Hippocampal formation (tissue), 2 donors: ENCODE measurements at regions not wholly inside any gene's neighbourhood (a gene's known extent, or its start where the extent isn't known, plus 50 kb on each side); places are given as distances from the start of the nearest gene placed in this dataset.
"Not testable (repeated sequence)": the region's sequence is repeated elsewhere in the genome, so short reads cannot be mapped to it uniquely, and the experiment has no call there.

ENCODE experiments used
- DNase-seq, 2 donors: peaks; one replicate each; lab custom pipeline; 2025; lab: John Stamatoyannopoulos, UW

DNA sequence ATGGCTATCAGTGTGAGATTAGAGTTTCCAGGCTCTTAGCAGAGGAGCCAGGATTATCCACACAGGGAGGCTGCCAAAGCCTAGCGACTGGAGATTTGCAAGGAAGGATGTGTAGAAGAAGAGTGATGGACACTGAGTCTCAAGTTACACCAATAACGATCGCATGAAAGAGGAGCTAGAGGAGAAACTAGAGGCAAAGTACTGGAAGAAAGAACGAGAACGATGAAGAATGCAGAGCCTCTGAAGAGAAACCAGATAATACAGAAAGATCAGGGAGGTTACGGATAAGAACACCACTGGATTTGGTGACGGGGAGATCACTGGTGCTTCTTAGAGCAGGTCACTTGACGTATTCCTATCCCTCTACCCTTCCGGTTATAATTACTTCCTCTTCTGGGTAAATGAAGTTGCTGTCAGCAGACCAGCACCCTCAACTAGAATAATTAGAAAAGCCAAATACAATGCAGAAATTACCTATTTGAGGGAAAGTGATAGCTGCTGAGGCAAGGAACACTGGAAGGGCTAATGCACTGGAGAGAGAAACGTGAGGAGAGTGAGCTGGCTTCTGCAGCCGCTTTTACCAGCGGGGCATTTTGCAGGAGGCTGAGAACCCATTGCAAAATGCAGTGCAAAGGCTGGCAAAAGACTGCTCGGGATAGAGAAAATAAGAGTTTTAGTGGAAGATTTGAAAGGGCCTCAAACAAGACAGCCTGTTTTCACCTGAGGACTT is 93.1 kb upstream of the HIF1A start:
- DNase-seq = no peak

DNA sequence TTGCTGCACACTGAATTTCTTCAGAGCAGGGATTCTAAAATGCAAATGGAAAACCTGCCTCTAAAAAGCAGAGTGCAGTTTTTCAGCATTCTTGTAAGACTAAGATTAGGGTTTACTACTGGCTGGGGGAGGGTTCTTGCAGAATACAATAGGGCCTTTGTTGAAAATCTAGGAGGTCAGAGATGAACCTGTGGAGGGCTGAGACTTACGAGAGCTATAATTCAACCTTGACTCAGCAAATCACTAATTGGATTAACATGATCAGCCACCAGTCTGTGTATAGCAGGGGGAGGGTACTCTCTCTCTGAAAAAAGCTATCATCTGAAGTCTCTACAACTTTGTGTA is 92.6 kb upstream of the HIF1A start:
- DNase-seq = no peak

DNA sequence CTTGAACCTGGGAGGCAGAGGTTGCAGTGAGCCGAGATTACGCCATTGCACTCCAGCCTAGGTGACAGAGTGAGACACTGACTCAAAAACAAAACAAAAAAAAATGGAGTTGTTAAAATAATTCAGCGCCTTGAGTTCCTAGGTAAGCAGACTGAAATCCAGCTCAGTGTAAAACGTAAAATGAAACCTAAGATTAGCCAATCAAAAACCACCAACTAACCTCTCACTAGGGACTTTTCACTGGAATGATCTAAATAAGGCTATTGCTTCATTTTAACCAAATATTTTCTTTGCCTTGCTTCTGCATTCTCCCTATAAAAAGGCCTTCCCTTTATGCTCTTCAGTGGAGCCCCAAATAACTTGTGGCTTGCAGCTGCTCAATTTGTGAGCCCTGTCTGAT is 91.6 kb upstream of the HIF1A start:
- no peak for DNase-seq

DNA sequence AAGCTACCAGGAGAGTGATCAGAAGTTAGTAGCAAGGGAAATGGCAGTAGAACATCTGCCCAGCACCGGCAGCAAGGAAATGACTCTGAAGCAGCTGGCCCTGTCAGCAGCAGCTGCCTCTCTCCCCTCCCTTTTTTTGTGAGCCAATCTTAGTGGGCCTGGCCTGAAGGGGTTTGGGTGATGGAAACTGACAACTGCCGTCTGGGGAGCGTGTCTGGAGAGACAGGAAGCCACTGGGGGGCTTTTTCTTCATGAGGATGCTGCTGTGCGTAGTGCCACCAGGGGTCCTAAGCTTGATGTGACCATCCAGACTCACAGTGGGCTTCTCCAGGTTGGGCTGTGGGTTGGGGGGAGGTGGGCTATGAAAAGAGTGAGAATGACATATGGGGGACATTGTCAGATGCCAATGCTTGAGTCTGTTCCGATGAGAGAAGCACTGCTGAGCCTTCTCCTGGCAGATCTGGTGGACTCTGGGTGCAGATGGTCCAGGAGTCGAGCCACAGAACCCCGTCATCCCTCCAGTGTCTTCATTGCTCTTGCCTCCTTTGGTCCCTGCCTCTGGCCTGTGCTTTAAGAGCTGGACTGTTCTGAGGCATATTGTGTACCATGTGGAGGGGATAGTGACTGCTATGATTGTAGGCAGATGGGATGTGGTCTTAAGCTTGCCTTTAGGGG is 87.6 kb upstream of the HIF1A start:
- DNase-seq = no peak

DNA sequence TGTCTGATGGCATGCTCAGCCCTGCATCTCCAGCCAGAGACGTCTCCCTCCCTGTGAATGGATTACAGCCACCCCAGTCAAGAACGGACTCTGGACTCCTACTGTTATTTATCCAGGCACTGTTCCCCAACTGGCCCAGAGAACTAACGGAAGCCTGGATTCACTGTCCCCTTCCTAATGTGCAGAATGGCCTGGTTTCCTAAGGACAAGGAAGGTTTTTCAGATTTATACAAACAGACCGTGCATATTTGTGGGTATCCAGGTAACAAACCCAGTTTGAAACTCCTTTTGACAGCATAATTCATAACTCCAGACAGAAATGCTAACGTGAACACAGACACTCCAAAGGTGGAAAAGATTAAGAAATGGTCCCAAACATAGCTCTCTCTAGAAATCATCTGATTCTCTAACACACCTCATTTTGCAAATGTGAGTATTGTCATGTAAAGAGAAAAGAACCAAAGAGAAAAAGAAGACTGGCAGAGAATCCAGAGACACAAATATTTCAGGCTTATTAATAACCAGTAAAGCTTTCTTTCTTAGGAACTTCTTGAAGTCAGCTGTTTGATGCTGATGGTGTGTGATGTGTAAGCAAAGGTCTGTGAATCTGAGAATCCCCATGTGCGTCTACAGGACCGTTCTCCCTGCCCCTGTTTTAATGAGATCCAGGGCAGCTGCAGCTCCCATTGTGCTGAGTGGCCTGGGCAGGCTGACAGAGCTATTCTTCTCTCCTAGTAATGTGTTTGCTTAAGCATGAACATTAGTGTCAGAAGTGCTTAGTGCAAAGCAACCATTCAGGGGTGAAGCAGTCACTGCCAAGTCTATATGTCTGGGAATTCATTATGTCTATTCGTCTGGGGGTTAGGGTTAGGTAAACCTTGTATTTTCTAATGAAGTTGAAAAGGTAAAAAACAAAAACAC is 86.8 kb upstream of the HIF1A start:
- peak; percentile 45 to 67 for DNase-seq

DNA sequence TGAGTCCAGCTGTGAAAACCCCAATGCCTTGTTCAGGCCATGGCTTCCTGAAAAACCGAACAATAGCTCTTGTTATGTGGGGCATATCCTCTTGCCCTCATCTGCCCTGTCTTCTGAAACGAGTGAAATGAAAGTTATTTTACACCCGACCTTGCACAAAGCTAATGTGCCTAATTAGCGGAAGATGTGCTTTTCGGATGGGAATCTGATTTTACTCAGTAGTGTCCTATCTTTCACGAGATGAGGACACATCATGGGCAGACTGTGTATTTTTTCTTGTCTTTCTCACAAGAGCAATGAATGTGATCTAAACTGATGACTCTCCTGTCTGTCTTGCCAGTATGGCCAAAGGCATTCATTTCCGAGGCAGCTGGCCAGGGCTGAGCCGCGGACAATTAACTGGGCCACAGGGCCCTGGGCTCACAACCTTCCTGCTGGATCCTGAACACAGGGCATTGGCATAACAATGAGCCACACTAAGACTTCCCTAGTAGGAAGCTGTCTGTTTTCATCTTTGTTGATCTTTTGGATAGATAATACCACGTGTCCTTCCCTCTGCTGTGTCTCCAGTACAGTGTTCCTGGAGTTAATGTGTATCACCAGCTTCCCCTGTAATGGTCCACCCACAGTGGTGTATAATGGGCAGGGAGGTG is 86.0 kb upstream of the HIF1A start:
- DNase-seq = peak; percentile 18 to 46

DNA sequence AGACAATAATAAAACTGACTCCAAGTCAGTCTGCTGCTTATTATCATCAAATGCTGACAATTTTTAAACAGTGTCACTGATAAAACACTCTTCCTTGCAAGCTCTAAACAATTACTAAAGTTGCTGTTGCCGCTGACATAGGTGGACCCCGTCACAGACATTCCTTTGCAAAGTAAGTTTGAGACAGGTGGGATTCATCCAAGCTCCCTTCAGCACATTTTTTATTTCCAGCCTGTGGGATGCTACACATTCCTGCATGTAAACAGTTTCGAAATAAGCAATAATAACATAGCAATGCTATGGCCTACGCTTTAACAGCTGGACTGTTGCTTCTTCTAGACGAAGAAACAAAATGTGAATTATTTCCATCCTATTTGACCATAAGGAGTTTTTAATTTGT is 85.4 kb upstream of the HIF1A start:
- DNase-seq = no peak

DNA sequence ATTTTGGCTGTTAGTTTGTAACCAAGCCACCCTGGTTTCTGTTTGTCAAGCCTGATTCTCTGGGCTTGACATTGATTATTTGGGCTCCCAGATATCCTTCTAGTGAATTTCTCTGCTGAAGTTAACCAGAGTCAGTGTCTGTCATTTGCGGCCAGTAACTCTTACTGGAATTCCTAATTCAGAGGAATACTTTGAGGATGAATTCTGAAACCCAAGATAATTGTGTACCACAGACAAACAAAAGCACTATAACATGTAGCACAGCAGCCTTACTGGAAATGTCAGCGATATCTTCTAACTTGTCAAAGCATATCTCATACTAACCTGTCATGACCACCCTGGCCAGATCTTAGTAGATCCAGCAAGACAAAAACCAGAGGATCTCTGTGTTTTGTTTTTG is 84.4 kb upstream of the HIF1A start:
- no peak for DNase-seq

DNA sequence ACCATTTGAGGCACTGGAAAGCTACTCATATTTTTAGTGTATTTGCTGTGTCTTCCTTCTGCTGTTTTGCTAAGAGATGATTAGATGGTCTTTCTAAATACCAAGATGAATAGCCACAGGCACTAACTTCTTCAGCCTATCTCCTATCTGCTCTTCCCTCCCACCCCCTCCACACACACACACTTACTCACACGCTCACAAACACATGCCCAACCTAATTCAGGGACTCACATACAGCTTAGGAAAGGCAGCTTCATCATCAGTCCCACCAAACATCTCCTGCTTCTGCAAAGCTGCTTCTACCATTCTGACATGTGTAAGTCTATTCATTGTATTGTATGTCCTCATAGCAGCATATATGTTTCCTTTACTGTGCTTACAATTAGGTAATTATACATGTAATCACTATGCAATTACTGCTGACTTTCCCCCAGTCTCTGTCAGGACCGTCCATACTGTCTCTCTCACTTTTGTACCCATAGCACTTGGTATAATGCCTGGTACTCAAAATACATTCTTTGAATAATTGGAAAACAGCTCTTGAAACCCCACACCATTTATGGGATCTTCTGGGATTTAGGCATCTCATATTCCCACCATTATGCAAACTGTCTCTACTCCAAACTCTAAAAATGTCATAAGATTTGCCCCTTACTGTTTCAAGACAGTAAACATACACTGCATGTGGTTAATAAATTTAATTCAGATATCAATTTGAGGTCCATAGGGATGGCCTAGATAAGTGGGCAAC is 83.3 kb upstream of the HIF1A start:
- no peak for DNase-seq

DNA sequence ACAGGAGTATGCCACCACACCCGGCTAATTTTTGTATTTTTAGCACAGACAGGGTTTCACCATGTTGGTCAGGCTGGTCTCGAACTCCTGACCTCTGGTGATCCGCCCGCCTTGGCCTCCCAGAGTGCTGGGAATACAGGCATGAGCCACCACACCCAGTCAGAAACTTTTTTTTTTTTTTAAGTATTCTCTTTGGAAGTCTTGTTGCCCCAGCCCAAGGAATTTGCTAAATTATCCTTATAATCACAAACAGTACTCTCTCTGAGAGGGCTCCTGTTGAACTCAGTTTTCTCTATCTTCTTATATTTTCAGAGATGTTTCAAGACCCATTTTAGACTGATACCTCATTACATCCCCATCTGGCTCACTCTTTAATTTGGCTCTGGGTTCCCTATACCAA is 82.3 kb upstream of the HIF1A start:
- DNase-seq = not testable (repeated sequence)

DNA sequence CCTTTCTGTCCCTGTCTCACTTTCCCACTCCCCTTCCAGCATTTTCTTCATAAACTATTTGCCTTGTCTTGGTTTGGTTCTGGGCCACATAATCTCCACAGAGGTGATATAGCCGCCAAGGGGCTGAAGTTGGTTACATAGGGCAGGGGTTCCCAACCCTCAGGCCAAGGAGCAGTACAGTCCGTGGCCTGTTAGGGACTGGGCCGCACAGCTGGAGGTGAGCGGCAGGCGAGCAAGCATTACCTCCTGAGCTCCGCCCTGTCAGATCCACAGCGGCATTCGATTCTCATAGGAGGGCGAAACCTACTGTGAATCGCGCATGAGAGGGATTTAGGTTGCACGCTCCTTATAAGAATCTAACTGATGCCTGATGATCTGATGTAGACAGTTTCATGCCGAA is 80.6 kb upstream of the HIF1A start:
- no peak for DNase-seq

DNA sequence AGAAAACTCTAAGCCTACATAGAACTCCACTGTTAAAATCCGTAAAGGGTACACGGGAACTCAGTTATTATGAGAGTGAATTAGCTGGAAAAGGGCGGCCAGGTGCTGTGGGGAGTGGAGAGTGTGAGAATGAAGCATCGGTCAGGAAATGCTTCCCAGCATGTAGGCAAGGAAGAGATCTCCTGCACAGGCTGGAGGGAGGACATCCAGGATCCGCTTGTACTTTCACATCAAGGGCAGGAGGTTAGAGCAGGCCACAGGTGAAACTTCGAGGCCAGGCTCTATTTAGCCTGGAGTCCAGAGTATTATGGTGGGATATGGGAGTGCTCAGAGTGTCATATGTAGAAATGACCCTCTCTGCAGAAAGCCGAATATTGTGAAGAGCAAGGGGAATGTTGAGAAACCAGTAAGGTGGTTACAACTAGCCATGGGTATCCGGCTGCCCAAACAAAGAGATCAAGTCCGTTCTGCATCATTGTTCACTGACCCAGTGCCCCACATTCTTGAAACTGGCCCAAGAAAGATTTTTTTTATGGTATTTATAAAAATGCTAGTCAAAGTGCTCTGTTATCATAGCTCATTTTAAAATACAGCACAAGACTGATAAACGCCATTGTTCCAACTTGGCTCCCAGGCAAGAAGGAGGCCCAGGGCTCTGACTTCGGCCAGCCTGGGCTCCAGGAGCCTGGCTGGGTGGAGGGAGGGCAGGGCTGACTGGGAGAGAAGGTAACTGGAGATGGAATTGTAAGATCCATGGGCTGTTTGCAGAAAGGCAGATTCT is 79.4 kb upstream of the HIF1A start:
- no peak for DNase-seq

DNA sequence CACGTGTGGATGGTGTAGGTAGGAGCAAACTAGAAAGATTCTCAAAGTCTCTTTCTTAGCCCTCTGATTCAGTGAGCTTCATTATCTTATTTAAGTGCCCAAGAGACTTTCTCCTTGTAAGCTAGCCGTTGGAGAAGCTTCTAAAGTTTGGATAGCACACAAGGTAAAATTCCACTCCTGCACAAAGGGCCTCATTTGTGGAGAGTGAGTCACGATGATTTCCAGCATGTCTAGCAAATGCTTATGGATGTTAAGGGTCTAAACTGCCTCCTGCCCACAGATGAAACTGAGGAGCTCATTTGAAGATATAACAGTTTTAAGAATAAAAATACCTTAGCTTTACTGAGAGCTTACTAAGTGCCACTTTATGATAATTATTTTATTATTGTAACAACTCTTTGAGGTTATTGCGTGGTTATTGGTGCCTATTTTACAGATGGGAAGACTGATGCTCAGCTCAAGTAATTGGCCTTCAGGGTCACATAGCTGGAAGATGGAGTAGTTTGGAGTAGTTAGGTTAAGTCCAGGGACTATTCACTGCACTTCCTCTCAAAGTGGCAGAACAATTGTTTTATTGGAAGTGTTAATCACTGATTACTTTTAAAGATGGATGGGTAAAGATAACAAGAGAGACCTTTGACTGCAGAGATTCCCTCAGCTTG is 78.7 kb upstream of the HIF1A start:
- DNase-seq = no peak

DNA sequence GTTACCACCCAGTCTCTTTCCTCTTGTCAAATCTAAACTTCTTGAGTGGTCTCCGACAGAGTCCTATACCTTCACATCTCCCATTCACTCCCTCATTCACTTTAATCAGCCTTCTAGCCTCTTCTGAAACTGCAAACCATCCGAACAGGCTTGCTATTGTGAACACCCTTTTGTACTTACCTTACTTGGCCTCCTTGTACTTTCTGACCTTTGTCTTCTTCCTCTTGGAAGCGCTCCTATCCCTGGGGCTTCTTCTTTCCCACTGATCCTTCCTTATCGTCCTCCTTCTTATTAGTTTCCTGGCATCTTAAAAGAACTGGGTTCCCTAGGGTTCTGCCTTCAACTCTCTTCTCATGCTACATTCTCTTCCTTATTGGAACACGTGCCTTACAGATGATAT is 76.9 kb upstream of the HIF1A start:
- no peak for DNase-seq

DNA sequence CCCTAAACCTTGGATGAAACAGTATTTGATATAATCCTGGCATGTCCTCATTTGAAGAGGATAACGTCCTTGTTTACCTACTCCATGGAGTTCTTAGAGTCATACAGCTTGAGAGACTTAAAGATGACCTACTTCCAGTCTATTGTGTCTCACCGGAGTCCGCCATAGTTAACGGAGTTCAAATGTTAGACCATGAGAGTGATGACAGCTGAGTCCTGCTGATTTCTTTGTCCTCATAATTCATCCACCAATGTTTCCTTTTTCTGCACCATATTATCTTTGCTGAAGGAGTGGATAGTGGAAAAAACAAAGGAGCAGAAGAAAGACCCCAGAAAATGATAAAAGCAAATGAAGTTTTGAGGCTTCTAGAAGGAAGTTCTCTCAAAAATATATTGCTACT is 75.8 kb upstream of the HIF1A start:
- DNase-seq = no peak

DNA sequence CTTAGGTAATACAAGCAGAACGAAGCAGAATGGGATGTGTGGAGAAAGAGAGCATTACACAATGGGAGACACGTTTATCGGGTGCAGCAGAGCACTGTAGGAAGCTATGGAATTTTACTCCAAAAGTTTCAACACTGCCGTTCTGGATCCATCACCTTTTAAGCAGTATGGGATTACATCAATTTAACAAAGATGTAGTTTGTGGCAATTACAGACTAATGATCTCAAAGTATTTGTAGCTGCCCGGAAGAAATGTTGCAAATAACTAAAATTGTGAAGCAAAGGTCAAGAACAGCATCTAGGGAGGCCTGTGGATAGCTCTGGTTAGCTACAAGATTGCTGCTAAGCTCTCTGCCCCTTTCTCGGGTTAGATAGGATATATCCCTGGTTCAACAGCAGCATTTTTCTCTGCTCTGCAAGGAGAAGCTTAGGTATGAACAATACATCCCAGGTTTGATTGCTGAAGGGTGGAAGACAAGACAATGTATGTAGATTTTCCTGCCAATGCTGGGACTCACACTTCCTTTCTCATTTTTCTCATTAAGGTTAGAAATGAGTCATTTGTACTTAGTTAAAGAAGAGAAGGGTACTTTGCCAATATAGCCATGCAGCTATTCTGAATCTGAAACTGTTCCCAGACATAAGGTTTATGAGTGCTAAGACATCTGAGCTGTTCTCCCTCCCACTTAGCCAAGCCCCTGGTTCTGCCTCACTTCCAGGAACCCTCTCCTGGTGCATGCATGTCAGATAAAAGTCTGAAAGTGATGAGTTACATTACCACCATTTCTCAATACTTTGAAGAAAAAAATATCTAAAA is 75.0 kb upstream of the HIF1A start:
- peak in 1 of 2 donors; percentile 10 for DNase-seq

DNA sequence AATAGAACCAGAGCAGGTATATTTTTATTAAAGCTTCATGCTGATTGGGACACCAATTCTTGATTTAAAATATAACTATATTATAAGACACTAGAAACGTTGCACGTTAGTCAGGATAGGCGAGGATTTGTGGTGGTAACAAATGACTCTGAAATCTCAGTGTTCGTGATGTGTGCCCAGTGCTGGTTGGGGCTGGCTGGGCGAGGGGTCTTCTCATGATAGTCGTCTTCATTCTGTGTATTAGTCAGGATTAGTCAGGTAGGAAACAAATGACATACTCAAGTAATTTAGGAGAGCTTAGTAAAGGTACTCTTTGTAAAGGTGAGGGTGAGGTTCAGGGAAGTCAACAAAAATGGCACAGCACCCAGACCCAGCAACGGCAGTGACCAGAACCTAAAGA is 73.9 kb upstream of the HIF1A start:
- DNase-seq = no peak

DNA sequence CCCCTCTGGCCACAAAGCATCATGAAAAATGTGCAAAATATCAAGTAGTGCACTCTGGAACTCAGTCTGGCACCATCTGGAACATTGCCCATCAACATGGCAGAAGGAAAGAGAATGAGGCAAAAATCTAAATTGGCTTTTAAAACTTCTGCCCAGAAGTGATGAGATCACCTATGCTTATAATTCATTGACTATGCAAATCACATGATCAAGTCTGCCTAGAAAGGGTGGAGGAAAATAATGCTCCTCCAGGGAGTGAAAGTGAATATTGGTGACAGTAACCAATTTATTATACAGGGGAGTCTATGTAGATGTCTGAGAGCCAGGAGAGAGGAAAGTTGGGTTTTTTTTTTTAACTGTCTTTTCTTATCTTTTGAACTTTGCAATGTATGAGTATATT is 73.3 kb upstream of the HIF1A start:
- no peak for DNase-seq

DNA sequence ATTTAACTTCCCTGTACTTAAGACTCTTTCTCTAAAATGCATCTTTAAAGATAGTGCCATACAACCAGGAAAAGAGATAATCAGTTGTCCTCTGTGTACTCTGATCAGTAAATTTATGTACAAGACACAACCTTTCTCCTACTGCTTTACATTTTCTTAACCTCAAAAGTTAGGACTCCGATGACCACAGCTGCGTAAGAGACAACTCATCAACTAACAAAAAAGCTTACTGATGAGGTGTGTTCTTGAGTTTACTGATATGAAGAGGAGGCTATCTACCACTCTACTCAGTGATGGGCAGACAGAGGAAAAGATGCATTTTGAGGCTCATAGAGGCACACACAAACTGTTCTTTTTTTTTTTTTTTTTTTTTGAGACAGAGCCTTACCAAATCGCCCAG is 71.4 kb upstream of the HIF1A start:
- DNase-seq = no peak
